ENCODE measurements at regions not wholly inside any gene's neighbourhood (a gene's known extent, or its start where the extent isn't known, plus 50 kb on each side); places are given as distances from the start of the nearest gene placed in this dataset.

DNA sequence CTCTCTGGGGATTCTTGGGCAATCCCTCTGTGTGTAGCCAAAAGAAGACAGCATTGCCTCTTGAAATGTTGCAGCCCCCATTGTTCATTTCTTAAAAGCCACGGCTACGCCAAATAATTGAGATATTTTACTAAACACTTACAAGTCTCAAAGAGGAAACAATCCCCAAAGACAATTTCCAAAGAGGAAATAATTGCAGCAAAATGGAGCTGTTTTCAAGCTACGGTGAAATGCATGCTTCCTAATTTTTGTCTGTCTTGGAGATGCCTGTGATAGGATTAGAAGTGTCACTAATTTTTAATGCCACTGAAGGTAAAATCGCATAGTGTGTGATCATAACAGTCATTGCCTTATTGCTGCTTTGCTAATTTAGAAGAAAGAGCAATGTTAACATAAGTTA is 72.9 kb upstream of the NAMPT start:
- Histone ChIP-seq H3K9ac (ENCODE audit: low read length in 3 of 3) (no peak overlapping the region), H3K27me3 (ENCODE audit: control insufficient read depth, insufficient read depth, low read length) (no peaks in the 10 kb centered on the region), H3K27ac (ENCODE audit: low read depth in 2 of 2, low read length in 2 of 2) (no peak overlapping the region), H3K4me3 (ENCODE audit: low read length in 3 of 3) (no peak overlapping the region), H3K4me1 (ENCODE audit: control insufficient read depth in 2 of 3, insufficient read depth in 2 of 3, low read depth in 1 of 3, low read length in 3 of 3) (no peaks in the 10 kb centered on the region), H3K36me3 (ENCODE audit: control insufficient read depth in 2 of 3, insufficient read depth in 3 of 3, low read length in 3 of 3) (no peaks in the 10 kb centered on the region), H3K9me3 (ENCODE audit: control insufficient read depth in 2 of 3, insufficient read depth in 1 of 3, low read length in 3 of 3) (no peaks in the 10 kb centered on the region)
- FAIRE-seq (no peak), DNase-seq (no peak)
- intact Hi-C loops (cut with DNase I), result no loop called here
- TF ChIP-seq, protein P1, sequence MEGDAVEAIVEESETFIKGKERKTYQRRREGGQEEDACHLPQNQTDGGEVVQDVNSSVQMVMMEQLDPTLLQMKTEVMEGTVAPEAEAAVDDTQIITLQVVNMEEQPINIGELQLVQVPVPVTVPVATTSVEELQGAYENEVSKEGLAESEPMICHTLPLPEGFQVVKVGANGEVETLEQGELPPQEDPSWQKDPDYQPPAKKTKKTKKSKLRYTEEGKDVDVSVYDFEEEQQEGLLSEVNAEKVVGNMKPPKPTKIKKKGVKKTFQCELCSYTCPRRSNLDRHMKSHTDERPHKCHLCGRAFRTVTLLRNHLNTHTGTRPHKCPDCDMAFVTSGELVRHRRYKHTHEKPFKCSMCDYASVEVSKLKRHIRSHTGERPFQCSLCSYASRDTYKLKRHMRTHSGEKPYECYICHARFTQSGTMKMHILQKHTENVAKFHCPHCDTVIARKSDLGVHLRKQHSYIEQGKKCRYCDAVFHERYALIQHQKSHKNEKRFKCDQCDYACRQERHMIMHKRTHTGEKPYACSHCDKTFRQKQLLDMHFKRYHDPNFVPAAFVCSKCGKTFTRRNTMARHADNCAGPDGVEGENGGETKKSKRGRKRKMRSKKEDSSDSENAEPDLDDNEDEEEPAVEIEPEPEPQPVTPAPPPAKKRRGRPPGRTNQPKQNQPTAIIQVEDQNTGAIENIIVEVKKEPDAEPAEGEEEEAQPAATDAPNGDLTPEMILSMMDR (IDR thresholded peaks at IDR 0.05; ENCODE audit: borderline replicate concordance, extremely low read depth, insufficient read depth), result no peak

DNA sequence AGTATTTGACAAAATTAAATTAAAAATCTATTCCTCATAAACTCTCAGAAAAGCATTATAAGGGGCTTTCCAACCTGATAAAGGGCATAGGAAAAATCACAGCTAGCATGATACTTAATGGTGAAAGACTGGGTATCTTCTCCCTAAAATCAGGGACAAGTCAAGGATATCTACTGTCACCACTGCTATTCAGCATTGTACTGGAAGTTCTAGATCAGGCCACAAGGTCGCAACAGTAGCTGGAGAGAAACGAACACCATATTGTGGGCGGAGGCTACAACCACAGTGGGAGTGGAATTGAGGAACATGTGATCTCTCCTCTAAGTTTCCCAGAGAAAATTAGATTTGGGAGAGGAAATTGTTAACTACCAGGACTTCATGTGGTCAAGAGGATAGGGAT is 70.0 kb upstream of the NAMPT start:
- DNase-seq, result no peak
- H3K9ac ChIP-seq (ENCODE audit: low read length in 3 of 3), result no peak overlapping the region
- H3K36me3 ChIP-seq (ENCODE audit: control insufficient read depth in 2 of 3, insufficient read depth in 3 of 3, low read length in 3 of 3), result no peaks in the 10 kb centered on the region
- H3K27me3 ChIP-seq (ENCODE audit: control insufficient read depth, insufficient read depth, low read length), result no peaks in the 10 kb centered on the region
- no peak overlapping the region for H3K27ac ChIP-seq (ENCODE audit: low read depth in 2 of 2, low read length in 2 of 2)
- intact Hi-C loops (cut with DNase I), result no loop called here
- TF ChIP-seq, protein P1 (IDR thresholded peaks at IDR 0.05; ENCODE audit: borderline replicate concordance, extremely low read depth, insufficient read depth), result no peak
- H3K4me3 ChIP-seq (ENCODE audit: low read length in 3 of 3), result no peak overlapping the region
- H3K9me3 ChIP-seq (ENCODE audit: control insufficient read depth in 2 of 3, insufficient read depth in 1 of 3, low read length in 3 of 3), result peaks cover 0 to 7% (median 0%) of the 10 kb centered on the region in 3 donors
- no peaks in the 10 kb centered on the region for H3K4me1 ChIP-seq (ENCODE audit: control insufficient read depth in 2 of 3, insufficient read depth in 2 of 3, low read depth in 1 of 3, low read length in 3 of 3)
- FAIRE-seq, result no peak

DNA sequence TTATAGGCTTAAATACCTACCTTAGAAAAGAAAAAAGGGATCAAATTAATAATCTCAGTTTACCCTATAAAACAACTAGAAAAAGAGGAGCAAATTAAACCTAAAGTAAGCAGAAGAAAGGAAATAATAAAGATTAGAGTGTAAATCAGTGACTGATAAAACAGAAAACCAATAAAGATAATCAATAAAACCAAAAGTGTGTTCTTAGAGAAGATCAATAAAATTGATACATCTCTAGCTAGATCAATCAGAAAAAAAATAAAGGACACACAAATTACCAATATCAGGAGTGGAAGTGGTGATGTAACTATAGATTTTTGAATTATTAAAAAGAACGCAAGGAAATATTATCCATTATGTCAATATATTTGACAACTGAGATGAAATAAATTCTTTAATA is 69.2 kb upstream of the NAMPT start:
- Histone ChIP-seq H3K4me3 (ENCODE audit: low read length in 3 of 3) (no peak overlapping the region), H3K9ac (ENCODE audit: low read length in 3 of 3) (no peak overlapping the region), H3K27me3 (ENCODE audit: control insufficient read depth, insufficient read depth, low read length) (no peaks in the 10 kb centered on the region), H3K4me1 (ENCODE audit: control insufficient read depth in 2 of 3, insufficient read depth in 2 of 3, low read depth in 1 of 3, low read length in 3 of 3) (no peaks in the 10 kb centered on the region), H3K36me3 (ENCODE audit: control insufficient read depth in 2 of 3, insufficient read depth in 3 of 3, low read length in 3 of 3) (no peaks in the 10 kb centered on the region), H3K27ac (ENCODE audit: low read depth in 2 of 2, low read length in 2 of 2) (no peak overlapping the region), H3K9me3 (ENCODE audit: control insufficient read depth in 2 of 3, insufficient read depth in 1 of 3, low read length in 3 of 3) (peaks cover 0 to 13% (median 3%) of the 10 kb centered on the region in 3 donors)
- peak; percentile 3 for FAIRE-seq
- intact Hi-C loops (cut with DNase I), result no loop called here
- TF ChIP-seq, protein P1 (IDR thresholded peaks at IDR 0.05; ENCODE audit: borderline replicate concordance, extremely low read depth, insufficient read depth), result no peak
- no peak for DNase-seq

DNA sequence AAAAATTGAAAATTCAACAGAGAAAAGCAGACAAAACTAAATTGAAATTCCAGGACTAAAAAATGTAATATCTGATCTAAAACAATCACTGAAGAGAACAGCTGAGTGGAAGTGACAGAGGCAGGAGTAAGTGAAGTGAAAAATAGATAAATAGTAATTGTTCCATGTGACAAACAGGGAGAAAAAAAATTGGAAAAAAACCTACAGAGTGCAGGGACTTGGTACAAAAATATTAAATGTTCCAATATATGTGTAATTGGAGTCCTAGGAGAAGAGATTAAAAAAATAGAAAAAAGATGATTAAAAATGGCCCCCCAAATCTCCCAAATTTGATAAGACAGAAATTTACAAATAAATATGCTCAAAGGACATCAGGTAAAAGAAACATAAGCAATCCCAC is 63.4 kb upstream of the NAMPT start:
- Histone ChIP-seq H3K4me1 (ENCODE audit: control insufficient read depth in 2 of 3, insufficient read depth in 2 of 3, low read depth in 1 of 3, low read length in 3 of 3) (no peaks in the 10 kb centered on the region), H3K4me3 (ENCODE audit: low read length in 3 of 3) (no peak overlapping the region), H3K9ac (ENCODE audit: low read length in 3 of 3) (no peak overlapping the region), H3K36me3 (ENCODE audit: control insufficient read depth in 2 of 3, insufficient read depth in 3 of 3, low read length in 3 of 3) (no peaks in the 10 kb centered on the region), H3K27me3 (ENCODE audit: control insufficient read depth, insufficient read depth, low read length) (no peaks in the 10 kb centered on the region), H3K9me3 (ENCODE audit: control insufficient read depth in 2 of 3, insufficient read depth in 1 of 3, low read length in 3 of 3) (peaks cover 0 to 15% (median 3%) of the 10 kb centered on the region in 3 donors), H3K27ac (ENCODE audit: low read depth in 2 of 2, low read length in 2 of 2) (no peak overlapping the region)
- TF ChIP-seq, protein P1 (IDR thresholded peaks at IDR 0.05; ENCODE audit: borderline replicate concordance, extremely low read depth, insufficient read depth), result no peak
- no peak for DNase-seq
- FAIRE-seq, result no peak
- intact Hi-C loops (cut with DNase I), result no loop called here
